HG03135 (cell line): ENCODE measurements at regions not wholly inside any gene's neighbourhood (a gene's known extent, or its start where the extent isn't known, plus 50 kb on each side); places are given as distances from the start of the nearest gene placed in this dataset.
"Not testable (repeated sequence)": the region's sequence is repeated elsewhere in the genome, so short reads cannot be mapped to it uniquely, and the experiment has no call there.

Source experiments
- ATAC-seq: cut with Tn5 transposase; IDR thresholded peaks from one replicate; pipeline ENCODE4 v1.9.1; 2021; ENCODE audit warnings: mild to moderate bottlenecking, moderate library complexity; ENCODE audit not compliant: unreplicated experiment

GRCh38 chr16:63689068-63689467 is 1432.8 kb downstream of the CDH11 start:
- no peak for ATAC-seq

DNA sequence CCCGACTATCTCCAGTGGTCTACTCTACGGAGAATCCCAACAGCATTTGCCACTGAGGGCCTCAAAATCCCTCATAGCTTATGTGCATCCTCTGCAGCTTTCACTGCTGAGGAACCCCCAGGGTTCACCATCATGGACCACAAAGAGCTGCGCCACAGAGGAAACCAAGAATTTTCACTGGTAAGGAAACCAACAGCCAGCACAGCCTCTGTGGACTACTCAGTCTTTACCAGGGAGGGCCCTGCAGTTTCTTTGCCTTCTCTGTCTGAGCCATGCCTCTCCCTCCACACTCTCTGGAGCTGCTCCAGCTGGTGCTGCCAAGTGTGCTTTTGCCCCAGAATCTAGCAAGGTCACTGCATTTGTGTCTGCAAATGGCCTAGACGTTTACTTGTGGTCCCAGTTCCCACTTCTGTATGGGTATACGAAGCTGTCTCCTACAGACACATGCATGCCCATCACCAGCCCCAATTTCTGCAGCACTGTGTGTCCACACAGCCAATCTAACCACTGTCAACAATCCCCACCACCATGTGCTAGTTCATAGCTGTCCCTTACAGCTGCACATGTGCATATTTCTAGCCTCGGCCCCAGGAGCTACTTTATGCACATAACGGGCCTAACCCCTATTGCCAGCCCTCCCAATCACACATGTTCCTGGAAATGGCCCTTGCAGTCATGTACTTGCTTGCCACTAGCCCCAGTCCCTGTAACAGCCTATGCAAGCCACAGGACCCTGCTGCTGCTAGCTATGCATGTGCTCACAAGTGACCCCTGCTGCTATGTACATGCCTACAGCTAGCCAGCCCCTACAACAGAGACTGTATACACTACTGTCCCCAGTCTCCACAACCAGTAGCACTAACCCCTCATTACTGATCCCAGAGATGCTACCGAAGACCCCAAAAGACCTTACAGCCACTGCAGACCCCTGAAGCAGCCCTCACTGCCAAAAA is 1437.4 kb downstream of the CDH11 start:
- ATAC-seq: no peak

DNA sequence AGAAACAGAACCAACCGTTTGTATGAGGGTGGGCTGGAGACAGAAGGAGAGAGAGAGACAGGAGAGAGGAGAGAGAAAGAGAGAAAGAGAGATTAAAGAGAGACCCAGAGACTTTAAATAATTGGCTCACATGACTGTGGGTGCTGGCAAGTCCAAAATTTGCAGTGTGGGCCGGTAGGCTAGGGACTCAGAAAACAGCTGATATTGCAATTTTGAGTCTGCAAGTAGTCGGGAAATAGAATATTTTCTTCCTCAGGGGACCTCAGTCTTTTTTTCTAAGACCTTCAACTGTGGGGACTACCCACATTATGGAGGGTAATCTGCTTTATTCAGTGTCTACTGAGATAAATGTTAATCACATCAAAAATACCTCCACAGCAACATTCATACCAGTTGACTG is 1439.0 kb downstream of the CDH11 start:
- no peak for ATAC-seq

DNA sequence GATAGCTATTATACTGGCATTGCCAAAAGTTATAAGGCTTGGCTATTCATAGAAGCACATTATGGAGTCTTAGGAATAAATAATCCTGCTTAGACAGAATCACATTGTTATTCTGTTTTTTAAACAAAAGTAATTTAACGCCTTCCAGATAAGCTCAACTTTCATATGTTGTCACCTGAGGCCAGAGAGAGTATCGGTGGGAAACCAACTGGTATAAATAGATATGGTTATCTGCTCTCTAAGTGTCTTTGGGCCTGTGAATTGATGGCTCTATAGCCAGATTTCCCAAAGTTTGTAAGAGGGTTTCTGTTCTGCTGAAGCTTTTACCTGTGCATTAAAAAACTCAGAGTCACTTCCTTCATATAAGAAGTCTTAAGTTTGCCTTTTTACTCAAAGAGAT is 1449.4 kb downstream of the CDH11 start:
- ATAC-seq: no peak

- ATAC-seq: no peak
Measured at GRCh38 chr16:63663155-63663554, 1458.7 kb downstream of the CDH11 start.

DNA sequence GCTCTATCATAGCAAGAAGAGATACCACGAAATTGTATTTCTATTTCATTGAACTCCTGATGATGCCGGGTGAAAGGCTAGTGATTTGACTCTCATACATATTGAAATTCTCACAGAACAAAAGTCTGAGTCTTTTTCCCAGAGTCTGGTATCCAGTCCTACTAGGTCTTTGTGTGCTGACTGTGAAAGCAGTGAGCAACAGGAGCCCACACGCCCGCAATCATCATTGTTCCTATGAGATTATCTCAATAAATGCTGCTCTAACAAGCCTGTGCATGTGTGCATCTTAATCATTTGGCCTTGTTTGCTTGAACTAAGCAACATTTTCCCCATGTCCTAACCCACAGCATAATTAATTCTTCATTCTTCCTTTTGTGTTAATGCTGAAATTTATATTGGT is 1466.0 kb downstream of the CDH11 start:
- ATAC-seq: no peak

DNA sequence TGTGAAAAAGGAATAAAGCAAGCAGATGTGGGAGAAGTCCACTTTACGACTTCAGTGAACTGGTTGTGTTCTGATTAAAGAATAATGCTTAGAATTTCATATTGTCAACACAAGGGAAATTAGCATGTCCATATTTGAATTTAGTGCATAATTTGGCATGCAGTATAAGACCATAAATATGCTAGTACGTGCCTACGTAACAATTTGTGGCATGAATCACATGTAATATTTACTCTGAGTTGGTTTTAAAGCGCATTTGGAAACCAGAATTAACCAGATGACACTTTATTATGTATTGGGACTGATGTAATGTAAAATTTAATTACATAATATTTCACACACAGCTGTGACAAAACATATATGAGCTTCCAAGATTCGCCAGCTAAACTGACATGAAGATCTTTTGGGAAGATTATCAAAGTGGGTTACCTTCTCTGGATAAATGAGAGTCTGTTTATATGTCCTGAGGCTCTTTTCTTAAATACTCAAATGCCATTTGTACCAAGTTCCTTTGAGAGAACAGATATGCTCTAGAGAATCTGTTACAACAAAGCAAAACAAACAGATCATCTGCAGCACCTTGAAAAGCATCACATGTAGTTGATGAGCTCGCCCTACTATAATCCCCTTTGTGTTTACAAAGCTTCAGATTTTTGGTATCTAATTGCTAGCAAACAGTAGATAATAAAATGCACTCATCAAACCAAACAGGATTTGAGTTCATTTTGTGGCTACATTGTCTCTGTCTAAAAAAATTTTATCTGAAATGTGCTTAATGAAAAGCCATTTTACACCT is 1468.6 kb downstream of the CDH11 start:
- no peak for ATAC-seq

DNA sequence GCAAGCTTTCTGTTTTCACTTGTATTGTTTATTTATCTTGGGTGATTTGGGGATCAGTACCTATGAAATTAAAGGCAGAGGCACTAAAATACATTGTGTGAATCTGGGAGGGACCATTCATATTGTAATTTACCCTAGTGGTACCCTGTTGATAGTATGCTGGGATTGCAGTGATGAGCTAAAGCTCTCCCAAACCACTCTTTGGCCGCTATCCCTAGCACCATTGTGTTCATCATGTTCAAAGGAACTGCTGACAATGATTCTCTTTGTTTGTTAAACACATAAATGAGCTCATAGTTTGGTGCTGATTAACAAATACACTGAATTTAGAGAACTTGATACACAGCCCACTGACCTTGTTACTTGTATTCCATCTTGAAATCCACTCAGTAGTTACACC is 1469.8 kb downstream of the CDH11 start:
- no peak for ATAC-seq

- ATAC-seq: no peak
Measured at GRCh38 chr16:63650550-63650949, 1471.3 kb downstream of the CDH11 start.

GRCh38 chr16:63633706-63634445 is 1488.0 kb downstream of the CDH11 start:
- ATAC-seq: not testable (repeated sequence)

GRCh38 chr16:63629272-63629671 is 1492.6 kb downstream of the CDH11 start:
- no peak for ATAC-seq

DNA sequence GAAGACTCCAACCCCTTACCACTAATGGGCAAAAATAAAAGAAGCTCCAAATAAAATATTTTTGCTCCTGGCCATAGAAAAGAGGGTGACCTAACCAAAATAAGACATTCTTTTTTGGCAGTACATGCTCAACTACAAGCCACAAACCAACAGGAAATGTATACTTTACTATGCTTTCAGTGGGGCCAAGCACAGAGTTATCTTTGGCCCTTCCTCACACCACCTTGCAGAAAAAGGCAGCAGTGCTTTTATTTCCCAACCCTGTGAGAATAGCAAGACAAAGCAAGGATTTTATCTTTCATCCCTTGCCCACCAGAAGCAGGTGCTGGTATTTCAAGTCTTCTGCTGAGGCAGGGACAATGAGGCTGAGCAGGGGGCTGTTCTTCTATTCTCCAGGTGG is 1493.1 kb downstream of the CDH11 start:
- no peak for ATAC-seq

DNA sequence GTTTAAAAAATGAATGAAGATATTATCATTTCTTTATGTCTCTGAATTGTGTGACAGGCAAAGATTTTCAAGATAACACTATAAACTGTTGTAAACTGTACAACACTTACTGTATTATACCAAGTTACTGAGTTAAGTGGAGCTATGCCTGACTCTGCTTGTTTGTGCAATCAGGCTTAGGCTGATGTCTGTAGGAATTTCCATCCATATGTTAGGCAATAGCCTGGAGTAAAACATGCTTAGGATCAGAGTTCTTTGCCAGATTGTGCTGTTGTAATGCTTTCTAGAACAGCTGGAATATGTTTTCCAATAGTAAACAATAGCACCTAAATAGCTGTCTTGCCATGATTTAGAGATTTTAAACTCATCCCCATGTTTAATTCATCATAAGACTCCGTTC is 1496.7 kb downstream of the CDH11 start:
- ATAC-seq: no peak

DNA sequence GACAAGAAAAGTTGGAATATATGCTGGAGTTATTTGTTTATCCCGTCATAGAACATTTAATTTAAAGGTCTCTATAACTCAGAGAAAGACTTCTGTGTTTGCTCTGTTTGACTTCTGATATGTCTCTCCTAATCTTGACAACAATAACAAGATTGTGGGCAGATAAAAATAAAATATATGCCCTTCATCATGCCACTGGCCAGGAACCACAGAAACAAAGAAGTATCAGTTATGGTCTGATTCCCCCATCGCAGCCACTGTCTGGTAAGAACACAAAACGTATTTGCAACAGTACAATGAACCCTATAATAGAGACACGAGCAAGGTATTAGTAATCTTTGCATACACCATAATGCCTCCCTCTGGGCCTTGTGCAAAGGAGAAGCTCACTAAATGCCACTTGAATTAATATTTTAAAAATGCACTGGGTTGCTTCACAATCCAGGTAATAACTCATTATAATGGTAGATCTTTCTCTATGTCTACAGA is 1498.3 kb downstream of the CDH11 start:
- no peak for ATAC-seq

- no peak for ATAC-seq
Measured at GRCh38 chr16:63618896-63619485, 1502.9 kb downstream of the CDH11 start.

DNA sequence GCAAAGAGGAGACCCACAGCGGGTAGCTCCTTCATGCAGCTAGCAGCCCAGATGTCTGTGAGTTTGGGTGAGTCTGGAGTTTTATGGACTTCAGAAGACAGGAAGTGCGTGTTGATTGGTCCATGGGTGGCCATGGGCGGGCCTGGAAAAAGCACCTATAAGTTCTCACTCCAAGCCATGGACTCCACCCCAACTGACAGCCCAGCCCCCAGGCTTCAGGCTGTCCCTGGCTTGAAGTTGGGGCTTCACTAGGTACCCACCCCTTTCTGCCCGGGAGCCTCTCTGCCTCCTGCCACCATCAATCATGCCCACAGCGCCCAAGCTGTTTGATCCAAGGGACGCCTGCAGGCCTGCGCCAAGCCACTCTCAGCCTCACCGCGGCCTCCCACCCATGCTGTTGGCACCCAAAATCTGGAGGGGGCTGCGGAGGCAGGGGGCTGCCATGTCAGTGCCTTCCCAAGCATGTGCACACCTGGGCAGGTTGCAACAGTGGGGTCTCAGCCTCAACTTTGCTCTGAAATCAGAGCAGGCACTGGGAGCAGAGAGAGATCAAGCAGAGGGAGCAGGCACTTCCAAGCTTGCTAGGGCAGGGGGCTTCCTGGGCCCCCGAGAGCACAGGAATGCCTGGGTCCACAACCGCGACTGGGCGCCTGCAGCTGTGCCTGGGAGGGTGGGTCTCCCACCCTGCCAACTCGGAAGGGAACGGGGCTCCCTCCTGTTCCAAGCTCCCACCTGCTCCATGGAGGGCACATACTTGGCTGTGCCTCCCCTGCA is 1503.7 kb downstream of the CDH11 start:
- ATAC-seq: no peak

GRCh38 chr16:63617047-63617989 is 1504.5 kb downstream of the CDH11 start:
- no peak for ATAC-seq

DNA sequence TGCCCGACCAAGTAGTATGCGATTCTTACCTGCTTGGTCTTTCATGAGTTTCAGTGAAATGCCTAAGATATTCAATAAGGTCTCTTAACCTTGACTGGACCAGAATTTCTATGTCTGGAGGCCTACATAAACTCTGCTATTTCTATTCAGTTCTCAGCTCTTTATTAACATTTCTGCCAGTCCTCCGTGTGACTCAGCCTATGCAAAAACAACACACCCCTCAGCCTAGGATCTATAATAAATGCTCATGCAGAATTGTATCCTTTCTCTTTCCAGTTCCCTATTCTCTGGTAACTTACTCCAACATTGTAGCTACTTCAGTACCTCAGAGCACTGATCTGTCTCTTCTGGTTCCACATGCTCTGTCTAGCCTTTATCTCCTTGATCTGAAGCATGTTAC is 1507.4 kb downstream of the CDH11 start:
- no peak for ATAC-seq

GRCh38 chr16:63613701-63614100 is 1508.2 kb downstream of the CDH11 start:
- no peak for ATAC-seq
